ENCODE measurements at regions not wholly inside any gene's neighbourhood (a gene's known extent, or its start where the extent isn't known, plus 50 kb on each side); places are given as distances from the start of the nearest gene placed in this dataset.

DNA sequence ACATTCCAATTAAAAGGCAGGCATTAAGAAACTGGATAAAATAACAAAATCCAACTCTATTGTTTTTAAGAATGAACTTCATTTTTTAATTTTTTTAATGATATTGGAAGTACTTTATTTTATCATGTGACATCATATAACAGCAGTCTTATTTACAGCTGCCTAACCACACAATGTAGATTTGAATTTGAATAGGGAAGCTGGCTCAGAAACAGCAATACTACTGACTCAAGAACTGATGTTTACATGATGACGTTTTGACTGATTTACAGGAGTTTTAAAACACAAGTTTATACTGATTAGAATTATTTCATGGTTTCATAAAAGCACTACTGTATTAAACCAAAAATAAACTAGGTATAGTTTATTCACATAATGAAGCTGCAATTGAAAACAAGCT lies 348.7 kb upstream of the NR5A2 start:
- TF ChIP-seq POLR2A (IDR thresholded peaks at IDR 0.05; ENCODE audit: low read depth) (no peak), CTCF (IDR thresholded peaks at IDR 0.05) (no peak), POLR2AphosphoS5 (IDR thresholded peaks at IDR 0.05) (no peak)
